Renal cortical epithelial cell (primary cell): ENCODE measurements at regions not wholly inside any gene's neighbourhood (a gene's known extent, or its start where the extent isn't known, plus 50 kb on each side); places are given as distances from the start of the nearest gene placed in this dataset.

ENCODE experiments used
- DNase-seq: peaks from one replicate; pipeline ENCODE4 v3.0.0-alpha.2; 2011; ENCODE audit warnings: low read depth

- no peak for DNase-seq
Measured at GRCh38 chr5:174191076-174191475, 145.6 kb downstream of the NSG2 start.

- DNase-seq = no peak
Measured at GRCh38 chr5:174191850-174192655, 146.5 kb downstream of the NSG2 start.

- DNase-seq = no peak
Measured at GRCh38 chr5:174192901-174193300, 147.4 kb downstream of the NSG2 start.

- no peak for DNase-seq
Measured at GRCh38 chr5:174195517-174195916, 150.0 kb downstream of the NSG2 start.

- DNase-seq = no peak
Measured at GRCh38 chr5:174197929-174198328, 152.4 kb downstream of the NSG2 start.

- DNase-seq = no peak
Measured at GRCh38 chr5:174198541-174198940, 153.0 kb downstream of the NSG2 start.

- no peak for DNase-seq
Measured at GRCh38 chr5:174202996-174203395, 157.5 kb downstream of the NSG2 start.

- DNase-seq = peak; percentile 2
Measured at GRCh38 chr5:174204535-174205313, 159.2 kb downstream of the NSG2 start.

- DNase-seq = no peak
Measured at GRCh38 chr5:174205939-174206338, 160.4 kb downstream of the NSG2 start.

GRCh38 chr5:174210596-174211276 lies 165.2 kb downstream of the NSG2 start:
- DNase-seq = no peak

- no peak for DNase-seq
Measured at GRCh38 chr5:174211277-174211626, 165.7 kb downstream of the NSG2 start.

- DNase-seq = no peak
Measured at GRCh38 chr5:174217527-174217926, 172.0 kb downstream of the NSG2 start.

- no peak for DNase-seq
Measured at GRCh38 chr5:174218162-174218561, 172.7 kb downstream of the NSG2 start.

GRCh38 chr5:174220417-174220816 lies 174.9 kb downstream of the NSG2 start:
- no peak for DNase-seq

- no peak for DNase-seq
Measured at GRCh38 chr5:174221436-174221835, 175.9 kb downstream of the NSG2 start.

GRCh38 chr5:174221946-174222345 lies 176.4 kb downstream of the NSG2 start:
- no peak for DNase-seq

- DNase-seq = no peak
Measured at GRCh38 chr5:174222891-174223290, 177.4 kb downstream of the NSG2 start.

GRCh38 chr5:174223355-174223754 lies 177.8 kb downstream of the NSG2 start:
- no peak for DNase-seq

- no peak for DNase-seq
Measured at GRCh38 chr5:174229068-174229467, 183.6 kb downstream of the NSG2 start.

- DNase-seq = no peak
Measured at GRCh38 chr5:174229514-174230370, 184.2 kb downstream of the NSG2 start.

GRCh38 chr5:174231956-174232487 lies 186.5 kb downstream of the NSG2 start:
- no peak for DNase-seq
